HG03103 (cell line): ENCODE measurements at regions not wholly inside any gene's neighbourhood (a gene's known extent, or its start where the extent isn't known, plus 50 kb on each side); places are given as distances from the start of the nearest gene placed in this dataset.
"Not testable (repeated sequence)": the region's sequence is repeated elsewhere in the genome, so short reads cannot be mapped to it uniquely, and the experiment has no call there.

Source experiments
- ATAC-seq: cut with Tn5 transposase; IDR thresholded peaks from one replicate; pipeline ENCODE4 v1.9.1; 2021; ENCODE audit warnings: low read depth; ENCODE audit not compliant: unreplicated experiment

- no peak for ATAC-seq
Observed at GRCh38 chr10:35895331-35895730, 253.2 kb upstream of the FZD8 start.

GRCh38 chr10:35892526-35892925 lies 250.4 kb upstream of the FZD8 start:
- no peak for ATAC-seq

GRCh38 chr10:35890676-35891495 lies 248.8 kb upstream of the FZD8 start:
- ATAC-seq: no peak

GRCh38 chr10:35889971-35890675 lies 248.0 kb upstream of the FZD8 start:
- no peak for ATAC-seq

- no peak for ATAC-seq
Observed at GRCh38 chr10:35889226-35889625, 247.1 kb upstream of the FZD8 start.

GRCh38 chr10:35888400-35888799 lies 246.3 kb upstream of the FZD8 start:
- ATAC-seq: no peak

GRCh38 chr10:35887685-35888084 lies 245.6 kb upstream of the FZD8 start:
- no peak for ATAC-seq

- ATAC-seq: no peak
Observed at GRCh38 chr10:35885076-35885475, 243.0 kb upstream of the FZD8 start.

GRCh38 chr10:35884657-35885071 lies 242.6 kb upstream of the FZD8 start:
- no peak for ATAC-seq

GRCh38 chr10:35882422-35883150 lies 240.5 kb upstream of the FZD8 start:
- ATAC-seq: no peak

- ATAC-seq: no peak
Observed at GRCh38 chr10:35881320-35881719, 239.2 kb upstream of the FZD8 start.

- ATAC-seq: no peak
Observed at GRCh38 chr10:35876248-35876647, 234.2 kb upstream of the FZD8 start.

GRCh38 chr10:35875016-35875676 lies 233.1 kb upstream of the FZD8 start:
- ATAC-seq: no peak

- no peak for ATAC-seq
Observed at GRCh38 chr10:35874311-35875015, 232.4 kb upstream of the FZD8 start.

GRCh38 chr10:35872671-35873070 lies 230.6 kb upstream of the FZD8 start:
- ATAC-seq: no peak

- ATAC-seq: no peak
Observed at GRCh38 chr10:35870665-35871310, 228.7 kb upstream of the FZD8 start.

GRCh38 chr10:35858676-35859283 lies 216.7 kb upstream of the FZD8 start:
- not testable (repeated sequence) for ATAC-seq

GRCh38 chr10:35857860-35858259 lies 215.8 kb upstream of the FZD8 start:
- ATAC-seq: no peak
